Lower leg skin (tissue), 3 donors: ENCODE measurements at regions not wholly inside any gene's neighbourhood (a gene's known extent, or its start where the extent isn't known, plus 50 kb on each side); places are given as distances from the start of the nearest gene placed in this dataset.

Source experiments
- POLR2A ChIP-seq, 2 donors: fragments of 450-650 bp; IDR thresholded peaks; one replicate each; pipeline ENCODE4 v1.6.1; 2016 to 2017; ENCODE audit warnings: antibody characterized with exemption in 2 of 2, mild to moderate bottlenecking in 1 of 2, moderate library complexity in 1 of 2
- TF ChIP-seq, protein P1 (sequence below), 3 donors: fragments of 450-650 bp; IDR thresholded peaks; one replicate each; pipeline ENCODE4 v1.5.1; 2016; ENCODE audit warnings: antibody characterized with exemption in 3 of 3, mild to moderate bottlenecking in 3 of 3, moderate library complexity in 2 of 3

DNA sequence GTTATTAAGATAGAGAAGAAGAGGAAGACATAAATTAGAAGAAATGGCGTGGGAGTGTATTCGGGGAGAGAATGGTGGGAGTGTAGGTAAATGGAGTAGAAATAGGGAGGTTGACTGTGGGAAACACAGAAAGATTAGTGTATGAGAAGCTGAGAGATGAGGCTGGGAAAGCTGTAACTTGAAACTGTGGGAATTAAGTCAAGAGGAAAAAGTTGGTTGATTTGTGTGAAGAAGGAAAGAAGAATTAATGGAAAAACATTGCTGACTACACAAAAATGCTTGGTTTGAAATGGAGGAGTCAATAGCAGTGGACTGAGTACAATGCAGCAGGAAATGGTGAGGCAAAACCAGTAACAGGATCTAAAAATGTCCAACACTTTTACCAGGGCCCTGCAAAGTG is 448.3 kb downstream of the PTPRC start:
- TF ChIP-seq, protein P1, sequence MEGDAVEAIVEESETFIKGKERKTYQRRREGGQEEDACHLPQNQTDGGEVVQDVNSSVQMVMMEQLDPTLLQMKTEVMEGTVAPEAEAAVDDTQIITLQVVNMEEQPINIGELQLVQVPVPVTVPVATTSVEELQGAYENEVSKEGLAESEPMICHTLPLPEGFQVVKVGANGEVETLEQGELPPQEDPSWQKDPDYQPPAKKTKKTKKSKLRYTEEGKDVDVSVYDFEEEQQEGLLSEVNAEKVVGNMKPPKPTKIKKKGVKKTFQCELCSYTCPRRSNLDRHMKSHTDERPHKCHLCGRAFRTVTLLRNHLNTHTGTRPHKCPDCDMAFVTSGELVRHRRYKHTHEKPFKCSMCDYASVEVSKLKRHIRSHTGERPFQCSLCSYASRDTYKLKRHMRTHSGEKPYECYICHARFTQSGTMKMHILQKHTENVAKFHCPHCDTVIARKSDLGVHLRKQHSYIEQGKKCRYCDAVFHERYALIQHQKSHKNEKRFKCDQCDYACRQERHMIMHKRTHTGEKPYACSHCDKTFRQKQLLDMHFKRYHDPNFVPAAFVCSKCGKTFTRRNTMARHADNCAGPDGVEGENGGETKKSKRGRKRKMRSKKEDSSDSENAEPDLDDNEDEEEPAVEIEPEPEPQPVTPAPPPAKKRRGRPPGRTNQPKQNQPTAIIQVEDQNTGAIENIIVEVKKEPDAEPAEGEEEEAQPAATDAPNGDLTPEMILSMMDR (IDR thresholded peaks at IDR 0.05): no peak
- no peak for TF ChIP-seq POLR2A (IDR thresholded peaks at IDR 0.05)
